B cell (primary cell): ENCODE measurements at regions not wholly inside any gene's neighbourhood (a gene's known extent, or its start where the extent isn't known, plus 50 kb on each side); places are given as distances from the start of the nearest gene placed in this dataset.

Source experiments
- ATAC-seq: fragments of 200-7000 bp; cut with Tn5 transposase; one replicate; pipeline ENCODE4 v1.10.0; 2021; ENCODE audit warnings: low read depth, mild to moderate bottlenecking, moderate number of reproducible peaks, moderate library complexity
- CTCF ChIA-PET: fragments of 350-600 bp; sonication (Branson Sonifier 250); formaldehyde crosslinking; loops from one replicate; lab custom pipeline; 2021; ENCODE audit warnings: antibody characterized with exemption, inconsistent platforms; lab: Charles Lee
- POLR2A ChIA-PET: fragments of 350-600 bp; sonication (Branson Sonifier 250); formaldehyde crosslinking; loops from one replicate; lab custom pipeline; 2021; ENCODE audit warnings: antibody characterized with exemption; lab: Charles Lee
- DNase-seq: peaks from one replicate; pipeline ENCODE4 v3.0.0; 2013
- H2AFZ ChIP-seq: 2 replicates; pipeline ENCODE4 v1.6.1; 2012; ENCODE audit warnings: mild to moderate bottlenecking, low read depth, low read length; ENCODE audit not compliant: insufficient read depth, poor library complexity, severe bottlenecking
- H3K27ac ChIP-seq, 2 donors: 1 replicate in 1 of 2; 2 replicates in 1 of 2; pipeline ENCODE4 v1.5.1; 2012 to 2013; ENCODE audit warnings: low read length in 2 of 2, mild to moderate bottlenecking in 2 of 2, moderate library complexity in 1 of 2
- H3K27me3 ChIP-seq, 4 experiments: fragments of 200-600 bp in 1 of 4; sonication (generic) in 1 of 4; replicated peaks in 1 of 4; 1 replicate in 2 of 4; 2 replicates in 2 of 4; pipeline versions ENCODE4 v1.6.1 to v1.7.0; 2013 to 2016; ENCODE audit warnings: low read length in 3 of 4, mild to moderate bottlenecking in 2 of 4, mixed read lengths in 1 of 4, moderate library complexity in 1 of 4; ENCODE audit not compliant: insufficient read depth in 4 of 4, control insufficient read depth in 3 of 4; ENCODE audit errors: control extremely low read depth in 1 of 4
- H3K36me3 ChIP-seq, 2 experiments: replicated peaks in 1 of 2; 1 replicate in 1 of 2; 2 replicates in 1 of 2; pipeline versions ENCODE4 v1.6.1 to v1.7.1; 2013; ENCODE audit warnings: low read length in 1 of 2; ENCODE audit not compliant: insufficient read depth in 2 of 2, control insufficient read depth in 1 of 2; ENCODE audit errors: control extremely low read depth in 1 of 2, extremely low read depth in 1 of 2
- H3K4me1 ChIP-seq, 2 donors: fragments of 200-600 bp in 1 of 2; sonication (generic) in 1 of 2; 1 replicate in 1 of 2; 2 replicates in 1 of 2; pipeline versions ENCODE4 v1.5.1 to v1.6.1; 2013 to 2017; ENCODE audit warnings: low read length in 2 of 2; ENCODE audit not compliant: control insufficient read depth in 2 of 2, insufficient read depth in 2 of 2
- H3K4me2 ChIP-seq: replicated peaks from 2 replicates; pipeline ENCODE3; 2012; ENCODE audit warnings: mild to moderate bottlenecking, low read depth, low read length; ENCODE audit not compliant: poor library complexity, severe bottlenecking
- H3K4me3 ChIP-seq, 5 experiments: fragments of 200-600 bp in 1 of 5; sonication (generic) in 1 of 5; 1 replicate in 3 of 5; 2 replicates in 2 of 5; pipeline versions ENCODE4 v1.5.1 to v1.7.0; 2011 to 2016; ENCODE audit warnings: low read length in 4 of 5, mild to moderate bottlenecking in 4 of 5, low read depth in 2 of 5, control low read depth in 1 of 5, moderate library complexity in 1 of 5; ENCODE audit not compliant: insufficient read depth in 1 of 5; ENCODE audit errors: control extremely low read depth in 1 of 5, extremely low read depth in 1 of 5
- H3K79me2 ChIP-seq: fragments of 200-600 bp; sonication (generic); one replicate; pipeline ENCODE4 v1.6.0; 2016; ENCODE audit warnings: low read length; ENCODE audit not compliant: control insufficient read depth, insufficient read depth
- H3K9ac ChIP-seq: fragments of 200-600 bp; sonication (generic); 2 replicates; pipeline ENCODE4 v1.6.1; 2017; ENCODE audit warnings: mild to moderate bottlenecking, low read length, moderate library complexity
- H3K9me3 ChIP-seq, 3 donors: one replicate each; pipeline versions ENCODE4 v1.6.1 to v1.7.1; 2013; ENCODE audit warnings: low read length in 2 of 3; ENCODE audit not compliant: control insufficient read depth in 2 of 3, insufficient read depth in 1 of 3; ENCODE audit errors: control extremely low read depth in 1 of 3
- H4K20me1 ChIP-seq: 2 replicates; pipeline ENCODE4 v1.6.0; 2012; ENCODE audit warnings: mild to moderate bottlenecking, low read length; ENCODE audit not compliant: insufficient read depth, control insufficient read depth, poor library complexity, severe bottlenecking
- H3K27ac Mint-ChIP-seq: one replicate; pipeline ENCODE4 v1.8.0; 2021; ENCODE audit warnings: mixed read lengths
- H3K27me3 Mint-ChIP-seq: one replicate; pipeline ENCODE4 v1.8.0; 2021; ENCODE audit warnings: mixed read lengths
- H3K4me1 Mint-ChIP-seq: one replicate; pipeline ENCODE4 v1.8.0; 2021; ENCODE audit warnings: mixed read lengths
- H3K4me3 Mint-ChIP-seq: one replicate; pipeline ENCODE4 v1.8.0; 2021; ENCODE audit warnings: mixed read lengths
- H3K9me3 Mint-ChIP-seq: one replicate; pipeline ENCODE4 v1.8.0; 2022; ENCODE audit warnings: mixed read lengths; ENCODE audit not compliant: insufficient read depth
- CTCF ChIP-seq: fragments of 200-600 bp; IDR thresholded peaks from one replicate; pipeline ENCODE4 v1.8.0; 2022; ENCODE audit warnings: antibody characterized with exemption, mild to moderate bottlenecking
- EZH2 ChIP-seq: IDR thresholded peaks from 2 replicates; pipeline ENCODE4 v1.6.1; 2012; ENCODE audit warnings: borderline replicate concordance, low read depth, mild to moderate bottlenecking, moderate library complexity, low read length; ENCODE audit not compliant: insufficient read depth, poor library complexity, severe bottlenecking
- WGBS: methylation state at CpG from one replicate; pipeline ENCODE4 v1.1.5; 2013; ENCODE audit warnings: missing lambda C conversion rate; ENCODE audit not compliant: insufficient coverage; 5-methylcytosine and 5-hydroxymethylcytosine counted together
- intact Hi-C: fragments of 100-400 bp; cut with micrococcal nuclease; formaldehyde crosslinking; loops from one replicate; pipeline ENCODE4 v1.10.0; 2022

- Mint-ChIP-seq H3K9me3 (peaks cover 2% of the 10 kb centered on the region), H3K4me1 (no peaks in the 10 kb centered on the region), H3K27me3 (no peaks in the 10 kb centered on the region), H3K27ac (no peak overlapping the region), H3K4me3 (no peak overlapping the region)
- DNase-seq (no peak), ATAC-seq (no peak)
- WGBS: 88% methylated on average over 6 of the region's 7 CpGs
- no peak for TF ChIP-seq CTCF
- no peak for TF ChIP-seq EZH2
- H3K4me3 ChIP-seq: no peak overlapping the region
- no peaks in the 10 kb centered on the region for H3K79me2 ChIP-seq
- H4K20me1 ChIP-seq: no peaks in the 10 kb centered on the region
- peaks cover 0 to 9% (median 6%) of the 10 kb centered on the region in 3 donors for H3K9me3 ChIP-seq
- intact Hi-C loops: no loop called here
- no peaks in the 10 kb centered on the region for H3K27me3 ChIP-seq
- POLR2A ChIA-PET: no interaction called here
- no peak overlapping the region for H2AFZ ChIP-seq
- no peak overlapping the region for H3K4me2 ChIP-seq
- CTCF ChIA-PET: no interaction called here
- H3K9ac ChIP-seq: no peak overlapping the region
- no peaks in the 10 kb centered on the region for H3K36me3 ChIP-seq
- no peaks in the 10 kb centered on the region for H3K4me1 ChIP-seq
- H3K27ac ChIP-seq: no peak overlapping the region
These were observed 152.4 kb upstream of the PRICKLE1 start for GRCh38 chr12:42741771-42742510.

DNA sequence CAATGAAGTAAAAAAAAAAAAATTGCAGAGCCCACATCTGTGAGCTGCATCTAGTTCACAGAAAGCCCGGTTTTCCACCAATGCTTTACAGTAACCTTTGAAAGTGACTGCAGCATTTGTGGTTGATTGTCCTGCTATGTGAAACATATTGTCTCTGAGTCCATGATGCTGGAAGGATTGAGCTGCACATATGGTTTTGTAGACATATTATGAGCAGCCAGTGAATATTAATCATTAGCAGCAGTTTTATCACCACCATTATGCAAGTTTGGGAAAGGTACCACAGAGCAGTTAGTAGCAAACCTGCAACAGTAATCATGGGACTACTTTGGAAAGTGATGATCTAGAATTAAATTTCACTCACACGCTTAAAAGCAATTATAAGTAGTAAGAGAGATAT, 151.5 kb upstream of the PRICKLE1 start:
- Histone ChIP-seq H2AFZ (no peak overlapping the region), H3K27me3 (no peaks in the 10 kb centered on the region), H4K20me1 (no peaks in the 10 kb centered on the region), H3K9me3 (peaks cover 0 to 3% (median 1%) of the 10 kb centered on the region in 3 donors), H3K4me2 (no peak overlapping the region), H3K9ac (no peak overlapping the region), H3K79me2 (no peaks in the 10 kb centered on the region), H3K27ac (no peak overlapping the region), H3K36me3 (no peaks in the 10 kb centered on the region), H3K4me1 (no peaks in the 10 kb centered on the region), H3K4me3 (no peak overlapping the region)
- Mint-ChIP-seq H3K9me3 (no peaks in the 10 kb centered on the region), H3K27ac (no peak overlapping the region), H3K27me3 (no peaks in the 10 kb centered on the region), H3K4me3 (no peak overlapping the region), H3K4me1 (no peaks in the 10 kb centered on the region)
- ChIA-PET POLR2A (no interaction called here), CTCF (no interaction called here)
- intact Hi-C loops: no loop called here
- TF ChIP-seq CTCF: no peak
- no peak for TF ChIP-seq EZH2
- no peak for ATAC-seq
- 83% methylated on average over 1 of the region's 2 CpGs for WGBS
- DNase-seq: no peak
